Keratinocyte (primary cell): ENCODE measurements at regions not wholly inside any gene's neighbourhood (a gene's known extent, or its start where the extent isn't known, plus 50 kb on each side); places are given as distances from the start of the nearest gene placed in this dataset.

ENCODE experiments used
- DNase-seq: peaks from one replicate; pipeline ENCODE4 v3.0.0-alpha.2; 2011; ENCODE audit warnings: low read depth, missing footprints, low spot score
- FAIRE-seq: peaks from 2 replicates; lab custom pipeline; 2011; peaks lifted over from hg19 to GRCh38; lab: Jason Lieb, UNC
- H2AFZ ChIP-seq: 2 replicates; pipeline ENCODE4 v1.6.0; 2012; ENCODE audit warnings: low read length, control low read depth, inconsistent platforms; ENCODE audit not compliant: control insufficient read depth
- H3K27ac ChIP-seq: 2 replicates; pipeline ENCODE4 v1.5.1; 2011; ENCODE audit warnings: low read length; ENCODE audit not compliant: control insufficient read depth, insufficient read depth
- H3K27me3 ChIP-seq: 3 replicates; pipeline ENCODE4 v1.6.0; 2011; ENCODE audit warnings: low read length; ENCODE audit not compliant: control insufficient read depth, insufficient read depth; ENCODE audit errors: extremely low read depth
- H3K36me3 ChIP-seq, 2 experiments: 2 replicates in 1 of 2; 3 replicates in 1 of 2; pipeline ENCODE4 v1.5.1; 2011; ENCODE audit warnings: low read length in 2 of 2, mild to moderate bottlenecking in 1 of 2; ENCODE audit not compliant: control insufficient read depth in 2 of 2, insufficient read depth in 2 of 2; ENCODE audit errors: extremely low read depth in 1 of 2
- H3K4me1 ChIP-seq: 3 replicates; pipeline ENCODE4 v1.5.1; 2011; ENCODE audit warnings: low read length; ENCODE audit not compliant: control insufficient read depth, insufficient read depth; ENCODE audit errors: extremely low read depth
- H3K4me2 ChIP-seq: 3 replicates; pipeline ENCODE4 v1.6.0; 2011; ENCODE audit warnings: low read depth, low read length; ENCODE audit not compliant: control insufficient read depth, insufficient read depth; ENCODE audit errors: extremely low read depth
- H3K4me3 ChIP-seq, 3 experiments: fragments of 200-600 bp in 1 of 3; sonication (generic) in 1 of 3; 2 replicates in 2 of 3; 3 replicates in 1 of 3; pipeline ENCODE4 v1.5.1; 2011 to 2016; ENCODE audit warnings: low read length in 3 of 3, mild to moderate bottlenecking in 3 of 3, control low read depth in 2 of 3, inconsistent platforms in 1 of 3, low read depth in 1 of 3, mixed read lengths in 1 of 3, mixed run types in 1 of 3, moderate library complexity in 1 of 3; ENCODE audit not compliant: control insufficient read depth in 2 of 3, insufficient read depth in 2 of 3; ENCODE audit errors: extremely low read depth in 1 of 3
- H3K79me2 ChIP-seq: 2 replicates; pipeline ENCODE4 v1.6.0; 2012; ENCODE audit warnings: low read length; ENCODE audit not compliant: control insufficient read depth, insufficient read depth
- H3K9ac ChIP-seq: 3 replicates; pipeline ENCODE4 v1.6.0; 2011; ENCODE audit warnings: low read length; ENCODE audit not compliant: control insufficient read depth, insufficient read depth; ENCODE audit errors: extremely low read depth
- H3K9me1 ChIP-seq: 3 replicates; pipeline ENCODE4 v1.6.0; 2011; ENCODE audit warnings: low read length; ENCODE audit not compliant: control insufficient read depth, insufficient read depth; ENCODE audit errors: extremely low read depth
- H3K9me3 ChIP-seq: 2 replicates; pipeline ENCODE4 v1.5.1; 2012; ENCODE audit warnings: low read depth, low read length; ENCODE audit not compliant: control insufficient read depth
- H4K20me1 ChIP-seq: 3 replicates; pipeline ENCODE4 v1.6.0; 2011; ENCODE audit warnings: low read length; ENCODE audit not compliant: control insufficient read depth, insufficient read depth; ENCODE audit errors: extremely low read depth
- EZH2 ChIP-seq: IDR thresholded peaks from one replicate; pipeline ENCODE4 v1.6.1; 2012; ENCODE audit warnings: inconsistent platforms, mild to moderate bottlenecking, low read length, moderate library complexity
- dilution Hi-C: fragments of 300-500 bp; cut with MboI; formaldehyde crosslinking; loops from one replicate; pipeline ENCODE4 v1.7.0; 2020; ENCODE audit warnings: low sequenced_read_pairs; ENCODE audit not compliant: extremely low pct_ligation_motif_present
- TF ChIP-seq, protein P1 (sequence below), 3 experiments: IDR thresholded peaks in 1 of 3; conservative IDR thresholded peaks in 1 of 3; optimal IDR thresholded peaks in 1 of 3; 2 replicates in 2 of 3; 3 replicates in 1 of 3; pipeline versions ENCODE3 to v1.5.1; 2011; ENCODE audit warnings: low read length in 3 of 3, mild to moderate bottlenecking in 3 of 3, moderate library complexity in 2 of 3, control low read depth in 1 of 3, inconsistent platforms in 1 of 3; ENCODE audit not compliant: insufficient read depth in 2 of 3; ENCODE audit errors: extremely low read depth in 1 of 3

DNA sequence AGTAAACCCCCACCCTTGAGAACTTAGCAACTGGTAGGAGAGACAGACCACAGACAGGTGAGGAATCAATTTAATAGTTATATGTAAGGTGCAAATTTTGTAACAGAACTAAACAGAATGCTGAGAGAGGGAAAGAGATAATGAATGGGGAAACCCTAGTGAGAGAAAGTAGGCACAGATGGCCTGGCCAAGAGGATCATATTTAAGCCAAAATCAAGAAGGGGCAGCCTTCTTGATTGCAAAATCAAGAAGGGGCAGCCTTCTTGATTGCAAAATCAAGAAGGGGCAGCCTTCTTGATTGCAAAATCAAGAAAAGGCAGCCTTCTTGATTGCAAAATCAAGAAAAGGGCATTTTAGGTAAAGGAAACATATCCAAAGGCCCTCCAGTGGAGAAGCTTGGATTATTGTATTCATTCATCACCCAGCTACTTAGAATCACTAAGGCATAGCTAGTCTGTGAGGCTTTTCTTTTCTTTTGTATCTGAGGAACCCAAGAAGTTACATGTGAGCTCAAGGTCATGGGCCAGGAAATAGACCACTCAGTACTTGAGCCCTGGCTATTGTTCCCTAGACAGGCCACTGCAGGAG lies 190.6 kb downstream of the CYLD start:
- H3K9me1 ChIP-seq: no peaks in the 10 kb centered on the region

DNA sequence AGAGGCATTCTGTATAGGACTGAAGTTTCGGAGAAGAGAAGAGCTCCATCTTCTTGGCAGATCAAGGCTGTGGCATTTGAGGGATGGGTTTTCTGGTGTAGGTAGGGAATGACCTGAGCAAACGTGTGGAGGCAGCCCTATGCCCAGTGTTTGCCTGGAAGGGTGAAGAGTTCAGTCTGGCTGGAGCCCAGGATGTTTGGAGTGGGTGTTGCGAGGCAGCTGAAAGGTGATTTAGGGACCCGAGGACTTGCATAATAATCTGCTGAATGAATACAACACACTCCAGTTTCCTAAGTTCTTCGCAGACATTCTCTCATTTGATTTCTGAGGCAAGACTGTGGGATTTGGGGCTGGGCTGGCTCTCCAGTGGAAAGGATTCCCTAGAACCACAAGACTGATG lies 186.2 kb downstream of the CYLD start:
- Histone ChIP-seq H3K9me3 (no peaks in the 10 kb centered on the region), H4K20me1 (no peaks in the 10 kb centered on the region), H3K4me2 (no peak overlapping the region), H3K9ac (no peak overlapping the region), H3K27me3 (no peaks in the 10 kb centered on the region), H3K9me1 (peaks cover 2% of the 10 kb centered on the region), H2AFZ (no peak overlapping the region), H3K79me2 (no peaks in the 10 kb centered on the region), H3K27ac (no peak overlapping the region), H3K36me3 (no peaks in the 10 kb centered on the region), H3K4me1 (peaks cover 32% of the 10 kb centered on the region), H3K4me3 (no peak overlapping the region)
- FAIRE-seq (no peak), DNase-seq (no peak)
- dilution Hi-C loops: no loop called here
- TF ChIP-seq, protein P1, sequence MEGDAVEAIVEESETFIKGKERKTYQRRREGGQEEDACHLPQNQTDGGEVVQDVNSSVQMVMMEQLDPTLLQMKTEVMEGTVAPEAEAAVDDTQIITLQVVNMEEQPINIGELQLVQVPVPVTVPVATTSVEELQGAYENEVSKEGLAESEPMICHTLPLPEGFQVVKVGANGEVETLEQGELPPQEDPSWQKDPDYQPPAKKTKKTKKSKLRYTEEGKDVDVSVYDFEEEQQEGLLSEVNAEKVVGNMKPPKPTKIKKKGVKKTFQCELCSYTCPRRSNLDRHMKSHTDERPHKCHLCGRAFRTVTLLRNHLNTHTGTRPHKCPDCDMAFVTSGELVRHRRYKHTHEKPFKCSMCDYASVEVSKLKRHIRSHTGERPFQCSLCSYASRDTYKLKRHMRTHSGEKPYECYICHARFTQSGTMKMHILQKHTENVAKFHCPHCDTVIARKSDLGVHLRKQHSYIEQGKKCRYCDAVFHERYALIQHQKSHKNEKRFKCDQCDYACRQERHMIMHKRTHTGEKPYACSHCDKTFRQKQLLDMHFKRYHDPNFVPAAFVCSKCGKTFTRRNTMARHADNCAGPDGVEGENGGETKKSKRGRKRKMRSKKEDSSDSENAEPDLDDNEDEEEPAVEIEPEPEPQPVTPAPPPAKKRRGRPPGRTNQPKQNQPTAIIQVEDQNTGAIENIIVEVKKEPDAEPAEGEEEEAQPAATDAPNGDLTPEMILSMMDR (optimal IDR thresholded peaks at IDR 0.05 in 1 of 3, IDR thresholded peaks at IDR 0.05 in 1 of 3, conservative IDR thresholded peaks at IDR 0.05 in 1 of 3; ENCODE audit: extremely low read depth in 1 of 3, insufficient read depth in 2 of 3, low read length in 3 of 3): no peak
- no peak for TF ChIP-seq EZH2

More for the DNA sequence above, 190.6 kb downstream of the CYLD start:
- TF ChIP-seq, protein P1 (optimal IDR thresholded peaks at IDR 0.05 in 1 of 3, IDR thresholded peaks at IDR 0.05 in 1 of 3, conservative IDR thresholded peaks at IDR 0.05 in 1 of 3; ENCODE audit: extremely low read depth in 1 of 3, insufficient read depth in 2 of 3, low read length in 3 of 3): no peak
- no peak for TF ChIP-seq EZH2
- Histone ChIP-seq H3K9me3 (no peaks in the 10 kb centered on the region), H4K20me1 (no peaks in the 10 kb centered on the region), H3K36me3 (no peaks in the 10 kb centered on the region), H3K9ac (no peak overlapping the region), H2AFZ (no peak overlapping the region), H3K27me3 (no peaks in the 10 kb centered on the region), H3K27ac (no peak overlapping the region), H3K4me3 (no peak overlapping the region), H3K4me1 (no peaks in the 10 kb centered on the region), H3K79me2 (no peaks in the 10 kb centered on the region), H3K4me2 (no peak overlapping the region)
- DNase-seq (no peak), FAIRE-seq (no peak)
- dilution Hi-C loops: no loop called here
